Peyer's patch (tissue), 4 donors: ENCODE measurements at regions not wholly inside any gene's neighbourhood (a gene's known extent, or its start where the extent isn't known, plus 50 kb on each side); places are given as distances from the start of the nearest gene placed in this dataset.

Source experiments
- DNase-seq, 3 donors: peaks; one replicate each; pipeline ENCODE4 v3.0.0-alpha.2; 2017 to 2019
- H3K27ac ChIP-seq, 4 donors: fragments of 200-600 bp; sonication (generic); one replicate each; pipeline ENCODE4 v1.5.1; 2016 to 2019
- H3K27me3 ChIP-seq, 2 donors: fragments of 200-600 bp; sonication (generic); one replicate each; pipeline ENCODE4 v1.5.1; 2019
- H3K36me3 ChIP-seq, 3 donors: fragments of 200-600 bp; sonication (generic); one replicate each; pipeline ENCODE4 v1.5.1; 2016 to 2019
- H3K4me1 ChIP-seq, 4 donors: fragments of 200-600 bp; sonication (generic); one replicate each; pipeline ENCODE4 v1.5.1; 2016 to 2019
- H3K4me3 ChIP-seq, 4 donors: fragments of 200-600 bp; sonication (generic); 1 replicate in 3 of 4; 2 replicates in 1 of 4; pipeline ENCODE4 v1.5.1; 2016 to 2019; ENCODE audit warnings: mild to moderate bottlenecking in 1 of 4
- H3K9me3 ChIP-seq, 4 donors: fragments of 200-600 bp; sonication (generic); one replicate each; pipeline ENCODE4 v1.5.1; 2016 to 2019; ENCODE audit warnings: mild to moderate bottlenecking in 1 of 4
- POLR2A ChIP-seq, 2 donors: fragments of 450-650 bp; IDR thresholded peaks; one replicate each; pipeline ENCODE4 v1.5.1; 2017; ENCODE audit warnings: antibody characterized with exemption in 2 of 2, mild to moderate bottlenecking in 2 of 2, moderate library complexity in 2 of 2
- TF ChIP-seq, protein P1 (sequence below), 6 experiments: fragments of 450-650 bp in 4 of 6; fragments of 200-600 bp in 2 of 6; sonication (generic) in 1 of 6; IDR thresholded peaks; one replicate each; pipeline ENCODE4 v1.5.1; 2017 to 2019; ENCODE audit warnings: antibody characterized with exemption in 6 of 6, mild to moderate bottlenecking in 3 of 6, moderate library complexity in 1 of 6

DNA sequence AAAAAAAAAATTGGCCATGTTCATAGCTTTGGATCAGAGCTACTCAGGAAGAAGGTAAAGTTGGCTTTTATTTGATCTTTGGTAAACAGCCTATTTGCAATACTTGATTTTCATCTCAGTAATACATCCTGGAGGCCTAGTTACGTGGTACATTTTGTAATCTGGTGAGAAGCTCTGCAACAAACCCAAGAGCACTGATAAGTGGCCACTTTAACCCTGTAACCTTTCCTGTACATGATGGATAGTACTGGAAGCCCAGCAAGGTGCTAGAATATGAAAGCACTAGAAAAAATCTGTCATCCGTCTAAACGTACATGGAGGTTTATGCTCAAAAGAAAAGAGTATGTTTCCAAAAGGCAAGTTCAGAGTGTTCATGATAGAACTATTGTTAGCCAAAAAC lies 88.3 kb upstream of the BMP2K start:
- Histone ChIP-seq H3K9me3 (no peaks in the 10 kb centered on the region), H3K4me3 (no peak overlapping the region), H3K36me3 (no peaks in the 10 kb centered on the region), H3K4me1 (peaks cover 0 to 7% (median 0%) of the 10 kb centered on the region in 4 donors), H3K27me3 (no peaks in the 10 kb centered on the region), H3K27ac (no peak overlapping the region)
- DNase-seq: no peak
- TF ChIP-seq, protein P1, sequence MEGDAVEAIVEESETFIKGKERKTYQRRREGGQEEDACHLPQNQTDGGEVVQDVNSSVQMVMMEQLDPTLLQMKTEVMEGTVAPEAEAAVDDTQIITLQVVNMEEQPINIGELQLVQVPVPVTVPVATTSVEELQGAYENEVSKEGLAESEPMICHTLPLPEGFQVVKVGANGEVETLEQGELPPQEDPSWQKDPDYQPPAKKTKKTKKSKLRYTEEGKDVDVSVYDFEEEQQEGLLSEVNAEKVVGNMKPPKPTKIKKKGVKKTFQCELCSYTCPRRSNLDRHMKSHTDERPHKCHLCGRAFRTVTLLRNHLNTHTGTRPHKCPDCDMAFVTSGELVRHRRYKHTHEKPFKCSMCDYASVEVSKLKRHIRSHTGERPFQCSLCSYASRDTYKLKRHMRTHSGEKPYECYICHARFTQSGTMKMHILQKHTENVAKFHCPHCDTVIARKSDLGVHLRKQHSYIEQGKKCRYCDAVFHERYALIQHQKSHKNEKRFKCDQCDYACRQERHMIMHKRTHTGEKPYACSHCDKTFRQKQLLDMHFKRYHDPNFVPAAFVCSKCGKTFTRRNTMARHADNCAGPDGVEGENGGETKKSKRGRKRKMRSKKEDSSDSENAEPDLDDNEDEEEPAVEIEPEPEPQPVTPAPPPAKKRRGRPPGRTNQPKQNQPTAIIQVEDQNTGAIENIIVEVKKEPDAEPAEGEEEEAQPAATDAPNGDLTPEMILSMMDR (IDR thresholded peaks at IDR 0.05): no peak
- TF ChIP-seq POLR2A (IDR thresholded peaks at IDR 0.05): no peak

GRCh38 chr4:78688366-78688765 lies 87.8 kb upstream of the BMP2K start:
- Histone ChIP-seq H3K4me3 (no peak overlapping the region), H3K4me1 (peaks cover 0 to 1% (median 0%) of the 10 kb centered on the region in 4 donors), H3K27me3 (no peaks in the 10 kb centered on the region), H3K9me3 (no peaks in the 10 kb centered on the region), H3K36me3 (no peaks in the 10 kb centered on the region), H3K27ac (no peak overlapping the region)
- TF ChIP-seq, protein P1 (IDR thresholded peaks at IDR 0.05): no peak
- TF ChIP-seq POLR2A (IDR thresholded peaks at IDR 0.05): no peak
- no peak for DNase-seq

DNA sequence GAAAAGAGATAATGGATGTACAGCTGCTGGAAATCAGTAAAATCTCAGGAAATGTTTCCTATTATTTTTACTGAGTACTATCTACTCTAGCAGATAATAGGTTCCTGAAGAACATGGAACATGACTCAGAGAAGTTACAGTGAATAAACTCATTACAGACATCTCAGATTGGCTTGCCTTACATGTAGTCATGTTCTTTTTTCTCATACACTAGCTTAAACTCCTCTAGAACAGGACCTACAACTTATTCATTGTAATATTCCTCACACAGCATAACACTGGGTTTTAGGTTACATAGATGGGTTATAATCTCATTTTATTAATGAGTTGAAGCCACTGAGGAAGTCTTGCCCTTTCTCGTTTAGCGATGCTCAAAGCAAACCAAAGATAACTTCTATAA lies 86.9 kb upstream of the BMP2K start:
- H3K4me3 ChIP-seq: no peak overlapping the region
- no peaks in the 10 kb centered on the region for H3K9me3 ChIP-seq
- DNase-seq: no peak
- TF ChIP-seq, protein P1 (IDR thresholded peaks at IDR 0.05): no peak
- TF ChIP-seq POLR2A (IDR thresholded peaks at IDR 0.05): no peak
- H3K27ac ChIP-seq: no peak overlapping the region
- no peaks in the 10 kb centered on the region for H3K4me1 ChIP-seq
- no peaks in the 10 kb centered on the region for H3K36me3 ChIP-seq
- H3K27me3 ChIP-seq: no peaks in the 10 kb centered on the region

DNA sequence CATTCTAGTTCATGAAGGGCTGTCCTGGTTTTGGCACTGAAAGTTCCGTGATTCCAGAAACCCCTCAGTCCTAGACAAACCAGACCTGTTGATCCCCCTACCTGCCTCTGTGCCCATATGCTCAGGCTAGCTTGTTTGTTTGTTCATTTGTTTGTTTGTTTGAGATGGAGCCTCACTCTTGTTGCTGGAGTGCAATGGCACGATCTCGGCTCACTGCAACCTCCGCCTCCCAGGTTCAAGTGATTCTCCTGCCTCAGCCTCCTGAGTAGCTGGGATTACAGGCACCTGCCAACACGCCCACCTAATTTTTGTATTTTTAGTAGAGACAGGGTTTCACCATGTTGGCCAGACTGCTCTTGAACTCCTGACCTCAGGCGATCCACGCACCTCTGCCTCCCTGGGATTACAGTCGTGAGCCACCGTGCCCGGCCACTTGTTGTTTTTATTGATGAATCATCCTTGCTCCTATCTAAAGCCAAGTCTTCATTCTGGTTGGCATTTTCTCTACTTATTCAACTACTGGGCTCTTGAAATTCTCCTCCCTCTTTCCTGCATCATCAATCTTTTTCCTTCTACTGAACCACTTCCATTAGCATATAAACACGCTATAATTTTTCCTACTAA lies 86.3 kb upstream of the BMP2K start:
- TF ChIP-seq POLR2A (IDR thresholded peaks at IDR 0.05): no peak
- TF ChIP-seq, protein P1 (IDR thresholded peaks at IDR 0.05): no peak
- H3K27ac ChIP-seq: no peak overlapping the region
- no peak for DNase-seq

GRCh38 chr4:78691334-78691754 lies 84.8 kb upstream of the BMP2K start:
- Histone ChIP-seq H3K9me3 (no peaks in the 10 kb centered on the region), H3K4me1 (no peaks in the 10 kb centered on the region), H3K4me3 (no peak overlapping the region), H3K27ac (no peak overlapping the region), H3K36me3 (no peaks in the 10 kb centered on the region), H3K27me3 (no peaks in the 10 kb centered on the region)
- TF ChIP-seq, protein P1 (IDR thresholded peaks at IDR 0.05): no peak
- TF ChIP-seq POLR2A (IDR thresholded peaks at IDR 0.05): no peak
- no peak for DNase-seq

More for the DNA sequence above, 86.3 kb upstream of the BMP2K start:
- Histone ChIP-seq H3K9me3 (no peaks in the 10 kb centered on the region), H3K36me3 (no peaks in the 10 kb centered on the region), H3K27me3 (no peaks in the 10 kb centered on the region), H3K4me1 (no peaks in the 10 kb centered on the region), H3K4me3 (no peak overlapping the region)
